HCT116 (cell line): ENCODE measurements at regions not wholly inside any gene's neighbourhood (a gene's known extent, or its start where the extent isn't known, plus 50 kb on each side); places are given as distances from the start of the nearest gene placed in this dataset.

Experiments used
- CEBPB ChIP-seq: IDR thresholded peaks from 2 replicates; pipeline ENCODE4 v1.6.1; 2012; ENCODE audit warnings: low read depth
- EZH2 ChIP-seq: fragments of 200-600 bp; sonication (generic); IDR thresholded peaks from 2 replicates; pipeline ENCODE4 v1.6.1; 2017; ENCODE audit warnings: antibody characterized with exemption, mixed run types
- POLR2A ChIP-seq: IDR thresholded peaks from 2 replicates; pipeline ENCODE4 v1.7.0; 2011; ENCODE audit warnings: borderline replicate concordance; ENCODE audit not compliant: insufficient read depth, insufficient read length; ENCODE audit errors: extremely low read depth
- RAD21 ChIP-seq: IDR thresholded peaks from 2 replicates; pipeline ENCODE4 v1.6.1; 2012; ENCODE audit warnings: low read depth, mild to moderate bottlenecking
- TF ChIP-seq, protein P1 (sequence below): IDR thresholded peaks from 2 replicates; pipeline ENCODE4 v1.6.1; 2012; ENCODE audit warnings: low read depth
- TF ChIP-seq, protein P2 (sequence below), 3 experiments: fragments of 200-600 bp in 1 of 3; sonication (generic) in 1 of 3; IDR thresholded peaks in 2 of 3; conservative IDR thresholded peaks in 1 of 3; 2 replicates each; pipeline ENCODE4 v1.5.1; 2012 to 2017; ENCODE audit warnings: low read depth in 2 of 3, low read length in 2 of 3, antibody characterized with exemption in 1 of 3, borderline replicate concordance in 1 of 3, control low read depth in 1 of 3, mild to moderate bottlenecking in 1 of 3, mixed read lengths in 1 of 3, mixed run types in 1 of 3, moderate library complexity in 1 of 3; ENCODE audit not compliant: insufficient read depth in 1 of 3
- TF ChIP-seq, protein P3 (sequence below): IDR thresholded peaks from 2 replicates; pipeline ENCODE4 v1.6.1; 2012

DNA sequence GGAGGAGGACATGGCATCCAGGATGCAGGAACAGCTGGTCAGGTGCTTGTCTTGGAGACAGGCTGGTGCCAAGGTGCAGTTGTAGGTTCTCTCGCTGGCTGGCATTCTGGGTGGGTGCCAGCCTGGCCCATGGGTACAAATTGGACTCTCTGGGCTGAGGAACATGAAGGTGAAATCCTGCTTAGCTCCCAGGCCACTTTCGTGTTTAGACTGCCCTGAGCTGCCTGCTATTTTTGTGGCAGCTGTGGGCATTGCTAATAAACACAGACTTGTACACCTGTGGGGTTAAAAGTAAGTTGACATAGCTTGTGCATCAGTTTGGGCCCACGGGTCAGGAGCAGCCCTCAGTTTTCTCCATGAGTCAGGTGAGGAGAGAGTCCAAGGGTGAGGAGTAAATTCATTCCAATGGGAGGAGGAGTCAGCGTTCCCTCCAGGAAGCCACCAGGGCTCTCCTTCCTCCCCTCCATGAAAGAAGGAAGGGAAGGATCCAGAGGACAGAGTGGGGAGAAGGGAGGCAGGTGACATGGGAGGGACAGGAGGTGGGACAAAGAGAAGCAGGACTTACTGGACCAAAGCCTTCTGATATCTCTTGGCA, 380.0 kb downstream of the GLRX3 start:
- TF ChIP-seq, protein P1, sequence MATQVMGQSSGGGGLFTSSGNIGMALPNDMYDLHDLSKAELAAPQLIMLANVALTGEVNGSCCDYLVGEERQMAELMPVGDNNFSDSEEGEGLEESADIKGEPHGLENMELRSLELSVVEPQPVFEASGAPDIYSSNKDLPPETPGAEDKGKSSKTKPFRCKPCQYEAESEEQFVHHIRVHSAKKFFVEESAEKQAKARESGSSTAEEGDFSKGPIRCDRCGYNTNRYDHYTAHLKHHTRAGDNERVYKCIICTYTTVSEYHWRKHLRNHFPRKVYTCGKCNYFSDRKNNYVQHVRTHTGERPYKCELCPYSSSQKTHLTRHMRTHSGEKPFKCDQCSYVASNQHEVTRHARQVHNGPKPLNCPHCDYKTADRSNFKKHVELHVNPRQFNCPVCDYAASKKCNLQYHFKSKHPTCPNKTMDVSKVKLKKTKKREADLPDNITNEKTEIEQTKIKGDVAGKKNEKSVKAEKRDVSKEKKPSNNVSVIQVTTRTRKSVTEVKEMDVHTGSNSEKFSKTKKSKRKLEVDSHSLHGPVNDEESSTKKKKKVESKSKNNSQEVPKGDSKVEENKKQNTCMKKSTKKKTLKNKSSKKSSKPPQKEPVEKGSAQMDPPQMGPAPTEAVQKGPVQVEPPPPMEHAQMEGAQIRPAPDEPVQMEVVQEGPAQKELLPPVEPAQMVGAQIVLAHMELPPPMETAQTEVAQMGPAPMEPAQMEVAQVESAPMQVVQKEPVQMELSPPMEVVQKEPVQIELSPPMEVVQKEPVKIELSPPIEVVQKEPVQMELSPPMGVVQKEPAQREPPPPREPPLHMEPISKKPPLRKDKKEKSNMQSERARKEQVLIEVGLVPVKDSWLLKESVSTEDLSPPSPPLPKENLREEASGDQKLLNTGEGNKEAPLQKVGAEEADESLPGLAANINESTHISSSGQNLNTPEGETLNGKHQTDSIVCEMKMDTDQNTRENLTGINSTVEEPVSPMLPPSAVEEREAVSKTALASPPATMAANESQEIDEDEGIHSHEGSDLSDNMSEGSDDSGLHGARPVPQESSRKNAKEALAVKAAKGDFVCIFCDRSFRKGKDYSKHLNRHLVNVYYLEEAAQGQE, result no peak
- TF ChIP-seq EZH2 (no peak), POLR2A (no peak), RAD21 (no peak), CEBPB (no peak)
- TF ChIP-seq, protein P2, sequence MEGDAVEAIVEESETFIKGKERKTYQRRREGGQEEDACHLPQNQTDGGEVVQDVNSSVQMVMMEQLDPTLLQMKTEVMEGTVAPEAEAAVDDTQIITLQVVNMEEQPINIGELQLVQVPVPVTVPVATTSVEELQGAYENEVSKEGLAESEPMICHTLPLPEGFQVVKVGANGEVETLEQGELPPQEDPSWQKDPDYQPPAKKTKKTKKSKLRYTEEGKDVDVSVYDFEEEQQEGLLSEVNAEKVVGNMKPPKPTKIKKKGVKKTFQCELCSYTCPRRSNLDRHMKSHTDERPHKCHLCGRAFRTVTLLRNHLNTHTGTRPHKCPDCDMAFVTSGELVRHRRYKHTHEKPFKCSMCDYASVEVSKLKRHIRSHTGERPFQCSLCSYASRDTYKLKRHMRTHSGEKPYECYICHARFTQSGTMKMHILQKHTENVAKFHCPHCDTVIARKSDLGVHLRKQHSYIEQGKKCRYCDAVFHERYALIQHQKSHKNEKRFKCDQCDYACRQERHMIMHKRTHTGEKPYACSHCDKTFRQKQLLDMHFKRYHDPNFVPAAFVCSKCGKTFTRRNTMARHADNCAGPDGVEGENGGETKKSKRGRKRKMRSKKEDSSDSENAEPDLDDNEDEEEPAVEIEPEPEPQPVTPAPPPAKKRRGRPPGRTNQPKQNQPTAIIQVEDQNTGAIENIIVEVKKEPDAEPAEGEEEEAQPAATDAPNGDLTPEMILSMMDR (IDR thresholded peaks at IDR 0.05 in 2 of 3, conservative IDR thresholded peaks at IDR 0.05 in 1 of 3; ENCODE audit: borderline replicate concordance in 1 of 3, insufficient read depth in 1 of 3, low read depth in 2 of 3, low read length in 2 of 3), result no peak
- TF ChIP-seq, protein P3, sequence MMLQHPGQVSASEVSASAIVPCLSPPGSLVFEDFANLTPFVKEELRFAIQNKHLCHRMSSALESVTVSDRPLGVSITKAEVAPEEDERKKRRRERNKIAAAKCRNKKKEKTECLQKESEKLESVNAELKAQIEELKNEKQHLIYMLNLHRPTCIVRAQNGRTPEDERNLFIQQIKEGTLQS, result no peak
